ENCODE measurements at regions not wholly inside any gene's neighbourhood (a gene's known extent, or its start where the extent isn't known, plus 50 kb on each side); places are given as distances from the start of the nearest gene placed in this dataset.

GRCh38 chr14:101193106-101193844, 289.8 kb upstream of the RTL1 start:
- Histone ChIP-seq H3K27ac (no peak overlapping the region), H3K4me3 (no peak overlapping the region), H3K4me1 (no peaks in the 10 kb centered on the region), H3K36me3 (no peaks in the 10 kb centered on the region), H3K27me3 (no peaks in the 10 kb centered on the region), H3K9me3 (no peaks in the 10 kb centered on the region)
- no peak for TF ChIP-seq POLR2A (IDR thresholded peaks at IDR 0.05)
- TF ChIP-seq CTCF (IDR thresholded peaks at IDR 0.05), result no peak
- peak in 1 of 3 donors; percentile 38 for DNase-seq

GRCh38 chr14:101193845-101194372, 290.4 kb upstream of the RTL1 start:
- TF ChIP-seq POLR2A (IDR thresholded peaks at IDR 0.05), result no peak
- Histone ChIP-seq H3K9me3 (no peaks in the 10 kb centered on the region), H3K36me3 (no peaks in the 10 kb centered on the region), H3K27ac (no peak overlapping the region), H3K27me3 (no peaks in the 10 kb centered on the region), H3K4me1 (no peaks in the 10 kb centered on the region), H3K4me3 (no peak overlapping the region)
- DNase-seq, result no peak

GRCh38 chr14:101194373-101195308, 291.1 kb upstream of the RTL1 start:
- no peaks in the 10 kb centered on the region for H3K9me3 ChIP-seq
- H3K4me3 ChIP-seq, result no peak overlapping the region
- DNase-seq, result peak in 1 of 3 donors; percentile 42
- TF ChIP-seq CTCF (IDR thresholded peaks at IDR 0.05) (no peak), POLR2A (IDR thresholded peaks at IDR 0.05) (no peak)
- H3K27ac ChIP-seq, result no peak overlapping the region
- no peaks in the 10 kb centered on the region for H3K36me3 ChIP-seq
- H3K27me3 ChIP-seq, result no peaks in the 10 kb centered on the region
- no peaks in the 10 kb centered on the region for H3K4me1 ChIP-seq

- TF ChIP-seq POLR2A (IDR thresholded peaks at IDR 0.05) (no peak), CTCF (IDR thresholded peaks at IDR 0.05) (no peak)
- H3K27ac ChIP-seq, result no peak overlapping the region
- no peaks in the 10 kb centered on the region for H3K27me3 ChIP-seq
- H3K4me1 ChIP-seq, result no peaks in the 10 kb centered on the region
- H3K4me3 ChIP-seq, result no peak overlapping the region
- peak in 1 of 3 donors; percentile 18 for DNase-seq
- H3K36me3 ChIP-seq, result no peaks in the 10 kb centered on the region
- H3K9me3 ChIP-seq, result no peaks in the 10 kb centered on the region
Measured at GRCh38 chr14:101195309-101195901, 291.9 kb upstream of the RTL1 start.

- H3K36me3 ChIP-seq, result no peaks in the 10 kb centered on the region
- no peak overlapping the region for H3K27ac ChIP-seq
- no peaks in the 10 kb centered on the region for H3K9me3 ChIP-seq
- TF ChIP-seq POLR2A (IDR thresholded peaks at IDR 0.05) (no peak), CTCF (IDR thresholded peaks at IDR 0.05) (no peak)
- no peaks in the 10 kb centered on the region for H3K4me1 ChIP-seq
- H3K4me3 ChIP-seq, result no peak overlapping the region
- DNase-seq, result peak in 1 of 3 donors; percentile 9
- H3K27me3 ChIP-seq, result no peaks in the 10 kb centered on the region
Measured at GRCh38 chr14:101196051-101196712, 292.7 kb upstream of the RTL1 start.
